GM21717 (cell line): ENCODE measurements at regions not wholly inside any gene's neighbourhood (a gene's known extent, or its start where the extent isn't known, plus 50 kb on each side); places are given as distances from the start of the nearest gene placed in this dataset.

Source experiments
- ATAC-seq: cut with Tn5 transposase; IDR thresholded peaks from one replicate; pipeline ENCODE4 v1.9.1; 2021; ENCODE audit warnings: mild to moderate bottlenecking, moderate library complexity; ENCODE audit not compliant: unreplicated experiment

GRCh38 chr5:133831491-133832224, 136.8 kb downstream of the C5orf15 start:
- no peak for ATAC-seq

DNA sequence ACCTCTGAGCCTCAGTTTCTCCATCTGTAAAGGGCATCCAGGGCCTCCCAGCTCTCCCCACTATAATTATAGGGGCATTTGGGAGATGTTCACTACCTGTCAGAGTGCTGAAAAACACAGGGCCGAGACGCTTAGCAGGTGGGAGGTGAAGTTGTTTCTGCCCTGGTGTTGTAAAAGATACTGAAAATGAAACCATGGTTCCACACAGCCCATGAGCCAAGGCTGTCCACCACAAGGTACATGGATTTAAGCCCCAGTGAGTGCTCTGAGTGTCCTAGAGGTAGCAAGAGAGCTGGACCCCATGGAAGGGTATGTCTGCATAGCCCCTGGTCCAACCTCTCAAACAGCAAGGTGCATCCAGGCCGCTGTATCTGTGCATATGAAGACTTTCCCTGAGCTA, 137.5 kb downstream of the C5orf15 start:
- ATAC-seq, result peak; percentile 53

DNA sequence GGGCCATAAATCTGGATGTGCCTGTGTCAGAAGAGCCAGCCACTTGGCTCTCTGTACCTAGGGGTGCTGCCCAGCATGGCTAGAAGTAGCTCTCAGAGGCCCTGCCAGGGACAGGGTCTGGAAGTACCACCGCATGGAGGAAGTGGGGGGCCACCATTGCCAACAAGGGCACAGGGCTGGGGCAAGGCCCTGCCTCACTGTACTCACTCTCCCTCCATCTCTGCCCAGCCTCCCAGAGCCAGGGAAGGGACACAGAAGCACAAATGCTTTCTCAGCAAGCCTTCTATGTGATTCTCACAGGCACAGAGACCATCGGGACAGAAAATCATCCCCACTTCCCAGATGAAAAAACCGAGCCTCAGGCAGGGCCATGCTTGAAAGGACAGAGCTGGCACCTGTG, 138.1 kb downstream of the C5orf15 start:
- ATAC-seq, result no peak

DNA sequence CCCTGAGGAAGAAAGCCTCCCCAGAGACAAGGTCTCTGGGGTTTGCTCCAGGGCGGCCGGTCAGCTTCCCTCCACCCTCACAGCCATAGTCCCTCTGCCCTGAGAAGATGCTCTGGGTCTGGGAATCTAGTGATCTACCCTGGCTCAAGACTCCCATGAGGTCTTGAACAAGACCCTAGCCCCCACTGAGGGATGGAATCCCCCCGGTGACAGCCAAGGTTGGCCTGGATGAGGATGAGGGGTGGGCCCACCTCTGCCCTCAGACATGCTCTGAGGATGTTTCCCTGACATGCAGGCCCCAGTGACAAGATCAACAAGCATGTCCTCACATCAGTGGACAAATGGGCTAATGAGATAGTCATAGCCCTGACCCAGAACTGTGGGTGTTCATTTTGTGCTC, 138.6 kb downstream of the C5orf15 start:
- ATAC-seq, result no peak

DNA sequence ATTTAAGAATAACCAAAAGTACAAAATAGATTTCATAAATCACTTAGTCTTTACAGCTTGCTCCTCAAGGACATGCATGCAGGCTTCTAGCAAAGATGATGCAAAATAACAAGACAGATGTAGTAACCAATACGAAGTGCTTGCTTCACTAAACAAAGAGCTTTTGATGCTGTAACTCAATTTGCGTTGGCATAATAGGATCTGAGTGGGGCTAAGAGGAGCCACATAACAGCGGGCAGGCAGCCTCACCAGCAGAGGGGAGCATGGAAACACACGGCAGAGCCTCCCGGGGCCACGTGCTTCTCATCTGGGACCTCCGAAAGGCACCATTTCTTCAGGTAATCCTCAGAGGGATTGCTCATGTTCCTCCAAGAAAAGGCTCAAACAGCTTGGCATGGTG, 139.7 kb downstream of the C5orf15 start:
- no peak for ATAC-seq

DNA sequence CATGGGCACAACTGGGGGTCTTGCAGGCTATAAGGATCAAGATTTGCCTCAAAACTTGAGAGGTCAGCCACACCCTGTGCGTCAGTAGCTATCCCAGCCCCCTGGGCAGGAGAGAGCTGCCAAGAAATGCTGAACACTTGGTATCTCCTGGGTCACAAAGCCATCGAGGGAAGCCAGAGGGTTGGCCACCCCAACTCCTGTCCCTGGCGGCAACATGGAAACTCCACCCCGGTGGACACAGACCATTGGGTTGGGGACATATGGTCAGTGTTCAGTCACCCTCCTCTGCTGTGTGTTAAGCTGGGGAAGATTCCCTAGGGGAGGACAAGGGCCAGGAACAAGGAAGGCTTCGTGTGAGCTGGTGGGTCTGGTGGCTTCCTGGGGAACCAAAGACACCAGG, 140.6 kb downstream of the C5orf15 start:
- no peak for ATAC-seq

- ATAC-seq, result no peak
These were observed 141.4 kb downstream of the C5orf15 start for GRCh38 chr5:133827011-133827410.

- ATAC-seq, result peak; percentile 42
These were observed 142.7 kb downstream of the C5orf15 start for GRCh38 chr5:133825631-133826289.

GRCh38 chr5:133824661-133825254, 143.7 kb downstream of the C5orf15 start:
- ATAC-seq, result peak; percentile 70

DNA sequence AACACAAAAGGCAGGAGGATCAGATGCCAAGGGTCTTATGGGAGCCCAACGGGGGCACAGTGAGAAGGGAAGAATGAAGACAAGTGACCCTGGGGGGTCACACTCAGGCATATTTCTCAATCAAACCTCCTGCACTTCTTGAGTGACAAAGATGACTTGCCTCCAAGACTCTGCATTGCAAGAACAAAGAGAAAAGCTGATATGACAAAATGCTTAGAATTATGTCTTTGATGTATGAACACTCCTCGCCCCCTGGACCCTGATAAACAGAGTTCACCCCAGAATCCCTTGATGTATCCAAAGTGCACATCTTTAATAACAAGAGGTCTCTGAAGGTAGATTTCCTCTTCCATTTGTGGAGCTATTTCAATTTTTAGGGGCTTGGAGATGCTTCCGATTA, 146.5 kb downstream of the C5orf15 start:
- no peak for ATAC-seq

GRCh38 chr5:133821311-133821741, 147.1 kb downstream of the C5orf15 start:
- ATAC-seq, result no peak

GRCh38 chr5:133820507-133820906, 147.9 kb downstream of the C5orf15 start:
- ATAC-seq, result no peak

- no peak for ATAC-seq
These were observed 148.4 kb downstream of the C5orf15 start for GRCh38 chr5:133819977-133820471.

DNA sequence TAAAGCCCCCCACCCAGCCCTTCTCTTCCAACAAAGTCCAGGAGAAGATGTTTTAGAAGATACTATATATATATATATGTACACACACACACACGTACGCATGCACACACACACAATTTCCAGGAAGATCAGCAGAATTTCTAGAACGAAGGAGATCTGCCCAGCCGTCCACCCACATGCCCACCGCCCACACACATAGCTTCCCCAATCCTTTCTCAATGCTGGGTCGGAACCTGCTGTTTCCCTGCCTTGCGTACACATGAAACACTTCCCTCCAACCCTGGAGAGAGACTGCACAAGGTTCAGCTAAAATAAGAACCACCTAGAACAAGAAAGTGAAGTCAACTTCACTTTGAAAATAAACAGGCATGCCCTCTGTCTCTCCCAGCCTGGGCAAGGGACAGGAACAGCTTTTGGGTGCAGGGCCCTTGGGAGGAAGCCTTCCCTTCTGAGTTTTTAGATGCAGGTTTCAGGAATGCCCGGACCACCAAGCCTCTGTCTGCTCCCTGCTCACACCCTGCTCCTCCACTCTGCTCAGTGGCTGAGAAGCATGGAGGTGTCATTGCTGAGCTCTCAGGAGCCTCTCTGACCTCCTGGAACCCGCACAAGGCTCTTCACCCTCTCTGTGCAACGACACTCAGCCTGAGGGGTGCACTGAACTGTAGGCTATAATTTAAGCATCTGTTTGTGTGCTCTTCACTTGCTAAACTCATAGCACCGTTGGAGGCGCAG, 149.4 kb downstream of the C5orf15 start:
- ATAC-seq, result no peak

DNA sequence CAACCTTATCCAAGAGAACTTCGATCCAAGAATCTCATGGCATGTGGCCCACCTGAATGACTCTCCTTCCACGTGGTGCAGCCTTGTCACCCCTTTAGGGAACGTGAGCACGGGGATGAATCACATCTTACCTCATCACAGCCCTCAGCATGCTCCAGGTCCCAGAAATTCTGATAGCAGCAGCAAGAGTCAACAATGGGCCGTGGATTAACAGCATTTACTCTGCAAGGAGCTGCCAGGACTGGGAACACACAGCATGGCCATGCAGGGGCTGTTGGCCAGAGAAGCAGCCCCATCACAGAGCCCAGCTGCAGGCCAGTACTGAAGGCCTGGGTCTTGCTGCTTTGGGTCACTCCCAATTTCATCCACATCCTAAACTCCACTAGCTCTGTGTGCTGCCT, 150.4 kb downstream of the C5orf15 start:
- no peak for ATAC-seq

GRCh38 chr5:133817456-133817855, 151.0 kb downstream of the C5orf15 start:
- ATAC-seq, result no peak

GRCh38 chr5:133816791-133817190, 151.6 kb downstream of the C5orf15 start:
- ATAC-seq, result no peak

- ATAC-seq, result no peak
These were observed 154.3 kb downstream of the C5orf15 start for GRCh38 chr5:133814152-133814551.

DNA sequence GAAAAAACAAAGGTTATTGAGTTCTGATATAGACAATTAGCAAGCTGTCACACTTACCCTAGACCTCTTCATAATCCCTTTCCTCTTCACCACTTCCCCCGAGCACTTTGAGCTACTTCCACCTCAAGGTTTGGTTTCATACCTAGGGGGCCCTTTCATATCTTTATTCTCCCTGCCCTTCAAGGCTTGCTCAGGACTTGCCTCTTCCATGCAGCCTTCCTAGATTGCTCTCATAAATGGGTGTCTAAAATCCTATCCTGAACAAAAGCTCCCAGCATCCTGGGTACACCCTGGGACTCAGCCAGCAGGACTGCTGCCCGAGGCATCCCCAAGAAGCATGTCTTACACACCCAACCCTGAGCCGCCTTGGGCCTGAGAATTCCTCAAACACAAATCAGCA, 157.3 kb downstream of the C5orf15 start:
- ATAC-seq, result no peak

GRCh38 chr5:133809801-133810200, 158.6 kb downstream of the C5orf15 start:
- ATAC-seq, result no peak

DNA sequence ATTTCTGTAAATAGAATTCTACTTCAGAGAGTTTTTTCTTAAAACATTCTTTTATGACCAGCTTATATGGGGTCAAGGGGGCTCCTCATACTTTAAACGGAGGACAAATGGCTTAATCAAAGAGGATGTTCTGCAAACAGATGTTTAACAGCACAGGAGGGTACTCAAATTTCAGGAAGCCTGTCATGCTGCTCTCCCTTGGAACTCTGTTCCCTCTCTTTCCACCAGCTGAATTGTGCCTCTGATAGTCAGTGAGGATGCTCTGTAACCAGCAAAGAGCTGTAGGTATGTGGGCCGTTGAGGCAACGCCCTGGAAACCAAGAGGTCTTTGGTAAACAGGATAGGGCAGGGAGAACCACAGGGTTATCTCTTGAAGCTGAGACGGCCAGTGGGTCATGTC, 161.1 kb downstream of the C5orf15 start:
- ATAC-seq, result no peak
